NCI-H2227 (cell line): ENCODE measurements at regions not wholly inside any gene's neighbourhood (a gene's known extent, or its start where the extent isn't known, plus 50 kb on each side); places are given as distances from the start of the nearest gene placed in this dataset.

Experiments used
- DNase-seq: peaks from one replicate; lab custom pipeline; 2025; ENCODE audit not compliant: unreplicated experiment; lab: John Stamatoyannopoulos, UW

- no peak for DNase-seq
Observed at GRCh38 chr5:173796721-173797495, 91.2 kb upstream of the CPEB4 start.

GRCh38 chr5:173798127-173798810 is 89.9 kb upstream of the CPEB4 start:
- no peak for DNase-seq

- no peak for DNase-seq
Observed at GRCh38 chr5:173800340-173800739, 87.8 kb upstream of the CPEB4 start.

GRCh38 chr5:173801006-173801405 is 87.1 kb upstream of the CPEB4 start:
- DNase-seq = no peak

- DNase-seq = no peak
Observed at GRCh38 chr5:173802670-173803165, 85.4 kb upstream of the CPEB4 start.

- DNase-seq = no peak
Observed at GRCh38 chr5:173804579-173804978, 83.6 kb upstream of the CPEB4 start.

- DNase-seq = no peak
Observed at GRCh38 chr5:173806270-173807035, 81.7 kb upstream of the CPEB4 start.

GRCh38 chr5:173807181-173807655 is 80.9 kb upstream of the CPEB4 start:
- DNase-seq = no peak

- no peak for DNase-seq
Observed at GRCh38 chr5:173808079-173808808, 79.9 kb upstream of the CPEB4 start.

GRCh38 chr5:173809014-173809413 is 79.1 kb upstream of the CPEB4 start:
- DNase-seq = no peak

GRCh38 chr5:173812811-173813550 is 75.2 kb upstream of the CPEB4 start:
- DNase-seq = no peak

- no peak for DNase-seq
Observed at GRCh38 chr5:173814053-173814452, 74.1 kb upstream of the CPEB4 start.

- DNase-seq = no peak
Observed at GRCh38 chr5:173815571-173815970, 72.6 kb upstream of the CPEB4 start.

- DNase-seq = peak; percentile 3
Observed at GRCh38 chr5:173816728-173817127, 71.4 kb upstream of the CPEB4 start.

- no peak for DNase-seq
Observed at GRCh38 chr5:173817561-173817960, 70.6 kb upstream of the CPEB4 start.

GRCh38 chr5:173819521-173819920 is 68.6 kb upstream of the CPEB4 start:
- no peak for DNase-seq

- DNase-seq = no peak
Observed at GRCh38 chr5:173823274-173823644, 64.9 kb upstream of the CPEB4 start.

- no peak for DNase-seq
Observed at GRCh38 chr5:173823721-173824567, 64.2 kb upstream of the CPEB4 start.

GRCh38 chr5:173825215-173825865 is 62.8 kb upstream of the CPEB4 start:
- DNase-seq = no peak
